ENCODE measurements at regions not wholly inside any gene's neighbourhood (a gene's known extent, or its start where the extent isn't known, plus 50 kb on each side); places are given as distances from the start of the nearest gene placed in this dataset.

- TF ChIP-seq CTCF (IDR thresholded peaks at IDR 0.05): no peak
- no peak for TF ChIP-seq POLR2AphosphoS5 (IDR thresholded peaks at IDR 0.05; ENCODE audit: low read depth, low read length)
- no peak for TF ChIP-seq REST (IDR thresholded peaks at IDR 0.05; ENCODE audit: insufficient read depth in 1 of 2, low read depth in 2 of 2, low read length in 1 of 2)
Measured at GRCh38 chr6:147053311-147053921, 150.8 kb upstream of the STXBP5 start.
